Colonic mucosa (tissue), 4 donors: ENCODE measurements at regions not wholly inside any gene's neighbourhood (a gene's known extent, or its start where the extent isn't known, plus 50 kb on each side); places are given as distances from the start of the nearest gene placed in this dataset.

ENCODE experiments used
- DNase-seq: peaks from one replicate; pipeline ENCODE4 v3.0.0-alpha.2; 2020
- H3K27ac ChIP-seq: fragments of 200-600 bp; one replicate; pipeline ENCODE4 v1.8.0; 2021
- H3K27me3 ChIP-seq: fragments of 200-600 bp; one replicate; pipeline ENCODE4 v1.8.0; 2021
- H3K36me3 ChIP-seq: fragments of 200-600 bp; one replicate; pipeline ENCODE4 v1.8.0; 2021
- H3K4me1 ChIP-seq: fragments of 200-600 bp; one replicate; pipeline ENCODE4 v1.8.0; 2021; ENCODE audit warnings: mild to moderate bottlenecking
- H3K4me3 ChIP-seq: fragments of 200-600 bp; one replicate; pipeline ENCODE4 v1.8.0; 2021
- H3K9ac ChIP-seq, 2 donors: one replicate each; pipeline ENCODE4 v1.7.0; 2013; ENCODE audit warnings: control low read depth in 2 of 2, low read depth in 2 of 2, low read length in 2 of 2
- H3K9me3 ChIP-seq: fragments of 200-600 bp; one replicate; pipeline ENCODE4 v1.8.0; 2021
- intact Hi-C: fragments of 100-400 bp; cut with DNase I; formaldehyde crosslinking; loops from one replicate; pipeline ENCODE4 v1.14.1; 2022
- TF ChIP-seq, protein P1 (sequence below): fragments of 200-600 bp; IDR thresholded peaks from one replicate; pipeline ENCODE4 v1.8.0; 2022; ENCODE audit warnings: antibody characterized with exemption, mild to moderate bottlenecking
- donor health status: healthy.
- donor health status: DM: no; HTN: no; CAD: no.
- donor health status: DM: no; HTN: no; CAD: no.

DNA sequence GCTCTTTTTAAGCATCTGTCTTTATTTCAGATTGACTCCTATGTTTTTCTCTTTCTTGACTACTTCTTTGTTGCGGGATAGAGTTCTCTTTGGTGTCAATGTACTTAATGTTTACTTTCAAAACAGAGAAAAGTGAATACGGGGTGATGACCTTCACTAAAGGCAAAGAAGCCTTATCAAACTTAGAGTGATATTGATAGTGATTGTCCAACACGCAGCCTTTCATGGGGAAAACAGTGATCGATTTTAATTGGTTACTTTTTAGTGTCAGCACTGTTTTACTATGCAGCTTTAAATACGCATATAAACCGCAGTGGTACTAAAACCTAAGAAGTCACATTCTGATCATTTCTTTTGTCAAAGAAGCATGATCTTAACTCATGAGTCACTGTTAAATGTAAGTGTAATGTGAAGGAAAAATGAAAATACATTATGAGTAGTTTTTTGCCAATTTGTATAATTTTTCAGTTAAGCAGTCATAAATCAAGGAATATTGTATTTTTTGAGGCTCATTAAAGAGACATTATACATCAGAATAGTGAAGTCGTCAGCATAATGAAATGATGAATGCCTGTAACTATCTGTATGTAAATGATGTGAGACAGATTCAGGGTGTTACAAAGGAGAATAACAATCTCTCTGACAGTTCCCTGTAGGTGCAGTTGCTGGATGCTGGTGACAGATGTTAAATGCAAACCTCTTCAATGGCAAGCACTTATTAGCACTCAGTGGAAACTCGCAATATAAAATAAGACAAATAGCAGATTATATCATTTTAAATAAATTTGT lies 2082.8 kb upstream of the TENM3 start:
- TF ChIP-seq, protein P1, sequence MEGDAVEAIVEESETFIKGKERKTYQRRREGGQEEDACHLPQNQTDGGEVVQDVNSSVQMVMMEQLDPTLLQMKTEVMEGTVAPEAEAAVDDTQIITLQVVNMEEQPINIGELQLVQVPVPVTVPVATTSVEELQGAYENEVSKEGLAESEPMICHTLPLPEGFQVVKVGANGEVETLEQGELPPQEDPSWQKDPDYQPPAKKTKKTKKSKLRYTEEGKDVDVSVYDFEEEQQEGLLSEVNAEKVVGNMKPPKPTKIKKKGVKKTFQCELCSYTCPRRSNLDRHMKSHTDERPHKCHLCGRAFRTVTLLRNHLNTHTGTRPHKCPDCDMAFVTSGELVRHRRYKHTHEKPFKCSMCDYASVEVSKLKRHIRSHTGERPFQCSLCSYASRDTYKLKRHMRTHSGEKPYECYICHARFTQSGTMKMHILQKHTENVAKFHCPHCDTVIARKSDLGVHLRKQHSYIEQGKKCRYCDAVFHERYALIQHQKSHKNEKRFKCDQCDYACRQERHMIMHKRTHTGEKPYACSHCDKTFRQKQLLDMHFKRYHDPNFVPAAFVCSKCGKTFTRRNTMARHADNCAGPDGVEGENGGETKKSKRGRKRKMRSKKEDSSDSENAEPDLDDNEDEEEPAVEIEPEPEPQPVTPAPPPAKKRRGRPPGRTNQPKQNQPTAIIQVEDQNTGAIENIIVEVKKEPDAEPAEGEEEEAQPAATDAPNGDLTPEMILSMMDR = no peak
- no peaks in the 10 kb centered on the region for H3K9me3 ChIP-seq
- H3K4me1 ChIP-seq = no peaks in the 10 kb centered on the region
- DNase-seq = no peak
- intact Hi-C loops = no loop called here
- H3K4me3 ChIP-seq = no peak overlapping the region
- no peaks in the 10 kb centered on the region for H3K36me3 ChIP-seq
- no peak overlapping the region for H3K9ac ChIP-seq
- H3K27me3 ChIP-seq = no peaks in the 10 kb centered on the region
- H3K27ac ChIP-seq = no peak overlapping the region

DNA sequence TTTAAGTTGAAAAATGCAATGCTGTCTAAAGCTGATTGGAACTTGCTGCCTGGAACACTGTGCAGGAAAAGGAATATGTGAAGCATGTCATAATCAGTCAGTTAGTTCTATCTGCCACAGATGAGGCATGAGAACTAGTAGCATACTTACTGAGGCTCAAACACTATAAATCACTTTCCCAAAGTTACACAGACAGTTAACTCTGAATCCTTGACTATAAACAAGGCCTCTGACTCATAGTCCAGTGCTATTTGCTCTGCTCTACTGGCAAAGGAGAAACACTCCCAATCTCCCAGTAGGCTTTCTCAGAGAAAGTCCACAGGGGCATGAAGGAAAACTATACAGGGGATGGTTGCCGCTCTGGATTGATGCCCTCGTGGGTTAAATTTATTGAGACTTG lies 2078.4 kb upstream of the TENM3 start:
- Histone ChIP-seq H3K9me3 (no peaks in the 10 kb centered on the region), H3K4me3 (no peak overlapping the region), H3K27ac (no peak overlapping the region), H3K27me3 (no peaks in the 10 kb centered on the region), H3K9ac (no peak overlapping the region), H3K4me1 (no peaks in the 10 kb centered on the region), H3K36me3 (no peaks in the 10 kb centered on the region)
- TF ChIP-seq, protein P1 = no peak
- DNase-seq = no peak
- intact Hi-C loops = no loop called here

DNA sequence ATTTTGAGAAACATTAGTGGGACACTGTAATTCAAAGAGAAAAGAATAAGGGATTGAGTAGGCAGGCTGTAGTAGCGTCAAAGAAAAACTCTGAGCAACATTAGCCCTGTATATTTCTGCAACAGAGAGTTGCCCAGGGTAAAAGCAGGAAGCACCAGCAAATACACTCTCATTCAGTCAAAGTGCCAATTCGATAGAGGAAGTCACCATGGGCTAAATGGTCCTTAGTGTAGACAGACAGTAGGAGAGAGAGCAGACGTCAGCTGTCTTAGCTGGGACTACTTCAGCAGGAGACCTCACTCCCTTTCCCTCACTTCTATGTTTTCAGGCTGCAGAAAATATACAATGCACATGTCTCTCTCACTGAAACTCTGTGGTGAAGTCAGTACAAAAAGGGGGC lies 2073.8 kb upstream of the TENM3 start:
- intact Hi-C loops = no loop called here
- Histone ChIP-seq H3K4me1 (no peaks in the 10 kb centered on the region), H3K4me3 (no peak overlapping the region), H3K9ac (no peak overlapping the region), H3K36me3 (no peaks in the 10 kb centered on the region), H3K27me3 (no peaks in the 10 kb centered on the region), H3K27ac (no peak overlapping the region), H3K9me3 (no peaks in the 10 kb centered on the region)
- no peak for DNase-seq
- TF ChIP-seq, protein P1 = no peak

DNA sequence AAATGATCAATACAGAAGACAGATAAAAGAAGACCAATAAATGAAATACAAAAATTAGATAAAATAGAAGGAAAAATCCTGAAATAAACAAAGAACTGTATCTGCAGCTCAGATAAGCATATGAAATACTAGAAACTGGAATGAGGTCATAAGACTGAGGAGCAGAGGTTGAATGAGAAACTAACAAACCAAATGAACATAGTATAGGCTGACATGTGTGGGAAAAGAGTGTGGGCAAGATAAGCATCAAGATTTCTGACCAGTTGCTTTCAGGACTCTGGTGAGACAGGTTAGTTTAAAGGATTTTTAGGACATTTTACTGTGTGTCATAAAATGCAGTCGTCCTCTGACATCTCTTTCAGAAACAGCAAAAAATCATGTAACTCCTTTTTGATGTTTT lies 2073.2 kb upstream of the TENM3 start:
- H3K4me3 ChIP-seq = no peak overlapping the region
- no peak for DNase-seq
- TF ChIP-seq, protein P1 = no peak

DNA sequence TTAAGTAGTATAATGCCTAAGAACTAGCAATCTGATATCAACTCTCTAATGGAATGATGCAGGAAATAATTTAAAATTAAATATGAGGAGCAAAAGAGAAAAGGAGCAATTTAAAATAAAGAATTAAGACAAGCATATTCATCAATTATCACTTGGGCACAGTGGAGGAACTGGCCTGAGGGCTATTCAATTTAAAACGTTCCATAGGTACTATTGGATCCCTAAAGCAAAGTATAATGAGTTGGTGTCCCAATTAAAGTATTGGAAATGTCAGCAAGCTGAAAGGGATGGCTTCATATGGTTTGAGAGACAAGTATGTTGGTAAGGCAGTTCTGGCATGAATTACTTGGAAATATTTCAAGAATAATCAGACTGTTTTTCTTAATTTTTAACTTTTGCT lies 2064.1 kb upstream of the TENM3 start:
- Histone ChIP-seq H3K9me3 (no peaks in the 10 kb centered on the region), H3K36me3 (no peaks in the 10 kb centered on the region), H3K9ac (no peak overlapping the region), H3K4me1 (no peaks in the 10 kb centered on the region), H3K27me3 (no peaks in the 10 kb centered on the region), H3K4me3 (no peak overlapping the region), H3K27ac (no peak overlapping the region)
- intact Hi-C loops = no loop called here
- no peak for DNase-seq
- TF ChIP-seq, protein P1 = no peak

More for the DNA sequence above, 2073.2 kb upstream of the TENM3 start:
- no peak overlapping the region for H3K9ac ChIP-seq
- no peaks in the 10 kb centered on the region for H3K36me3 ChIP-seq
- intact Hi-C loops = no loop called here
- no peaks in the 10 kb centered on the region for H3K9me3 ChIP-seq
- H3K4me1 ChIP-seq = no peaks in the 10 kb centered on the region
- no peak overlapping the region for H3K27ac ChIP-seq
- H3K27me3 ChIP-seq = no peaks in the 10 kb centered on the region
